Testis (tissue), 2 donors: ENCODE measurements at regions not wholly inside any gene's neighbourhood (a gene's known extent, or its start where the extent isn't known, plus 50 kb on each side); places are given as distances from the start of the nearest gene placed in this dataset.
"Not testable (repeated sequence)": the region's sequence is repeated elsewhere in the genome, so short reads cannot be mapped to it uniquely, and the experiment has no call there.

Experiments used
- DNase-seq: peaks from one replicate; pipeline ENCODE4 v3.0.0-alpha.2; 2019
- H3K27ac ChIP-seq, 2 donors: fragments of 200-600 bp; sonication (generic); one replicate each; pipeline ENCODE4 v1.5.1; 2019
- H3K27me3 ChIP-seq: fragments of 200-600 bp; sonication (generic); one replicate; pipeline ENCODE4 v1.5.1; 2019
- H3K36me3 ChIP-seq: fragments of 200-600 bp; sonication (generic); one replicate; pipeline ENCODE4 v1.5.1; 2017; ENCODE audit warnings: low read depth; ENCODE audit errors: missing control alignments
- H3K4me1 ChIP-seq: fragments of 200-600 bp; sonication (generic); one replicate; pipeline ENCODE4 v1.5.1; 2019
- H3K4me3 ChIP-seq, 2 donors: fragments of 200-600 bp; sonication (generic); one replicate each; pipeline ENCODE4 v1.5.1; 2017 to 2019
- H3K9me3 ChIP-seq: fragments of 200-600 bp; sonication (generic); one replicate; pipeline ENCODE4 v1.5.1; 2017
- CTCF ChIP-seq, 3 experiments: fragments of 450-650 bp in 2 of 3; fragments of 200-600 bp in 1 of 3; sonication (generic) in 1 of 3; IDR thresholded peaks; one replicate each; pipeline ENCODE4 v1.5.1; 2016 to 2019; ENCODE audit warnings: antibody characterized with exemption in 3 of 3, mild to moderate bottlenecking in 2 of 3, moderate library complexity in 1 of 3
- POLR2A ChIP-seq: fragments of 450-650 bp; IDR thresholded peaks from one replicate; pipeline ENCODE4 v1.6.1; 2017; ENCODE audit warnings: antibody characterized with exemption, mild to moderate bottlenecking, moderate library complexity
- WGBS, 2 donors: methylation state at CpG; one replicate each; pipeline ENCODE4 v1.1.5; 2018; 5-methylcytosine and 5-hydroxymethylcytosine counted together
- intact Hi-C: fragments of 100-400 bp; cut with DNase I; formaldehyde crosslinking; loops from one replicate; pipeline ENCODE4 v1.15.1; 2023; ENCODE audit warnings: low total_unique reads

- H3K36me3 ChIP-seq, result no peaks in the 10 kb centered on the region
- no peaks in the 10 kb centered on the region for H3K4me1 ChIP-seq
- no peaks in the 10 kb centered on the region for H3K27me3 ChIP-seq
- no peak for DNase-seq
- H3K27ac ChIP-seq, result no peak overlapping the region
- intact Hi-C loops, result no loop called here
- H3K4me3 ChIP-seq, result no peak overlapping the region
- no peak for TF ChIP-seq CTCF (IDR thresholded peaks at IDR 0.05)
- no peak for TF ChIP-seq POLR2A
- H3K9me3 ChIP-seq, result no peaks in the 10 kb centered on the region
- 76 to 79% methylated on average over 2 of the region's 2 CpGs for WGBS, 2 donors
Measured at GRCh38 chr10:90028312-90028711, 326.9 kb downstream of the KIF20B start.

- Histone ChIP-seq H3K27me3 (no peaks in the 10 kb centered on the region), H3K36me3 (no peaks in the 10 kb centered on the region), H3K27ac (no peak overlapping the region), H3K4me3 (no peak overlapping the region), H3K9me3 (no peaks in the 10 kb centered on the region), H3K4me1 (no peaks in the 10 kb centered on the region)
- no peak for DNase-seq
- intact Hi-C loops, result no loop called here
- no peak for TF ChIP-seq CTCF (IDR thresholded peaks at IDR 0.05)
- no peak for TF ChIP-seq POLR2A
- WGBS, 2 donors, result 88 to 93% methylated on average over 1 of the region's 1 CpG
Measured at GRCh38 chr10:90031776-90032175, 330.4 kb downstream of the KIF20B start.

- DNase-seq, result no peak
- H3K4me3 ChIP-seq, result no peak overlapping the region
- H3K27ac ChIP-seq, result no peak overlapping the region
- no peak for TF ChIP-seq CTCF (IDR thresholded peaks at IDR 0.05)
- no peak for TF ChIP-seq POLR2A
- H3K36me3 ChIP-seq, result no peaks in the 10 kb centered on the region
- intact Hi-C loops, result no loop called here
- no peaks in the 10 kb centered on the region for H3K27me3 ChIP-seq
- no peaks in the 10 kb centered on the region for H3K4me1 ChIP-seq
- no peaks in the 10 kb centered on the region for H3K9me3 ChIP-seq
Measured at GRCh38 chr10:90032519-90032918, 331.1 kb downstream of the KIF20B start.

GRCh38 chr10:90034862-90035261 lies 333.5 kb downstream of the KIF20B start:
- H3K27me3 ChIP-seq, H3K4me1 ChIP-seq, H3K27ac ChIP-seq, H3K4me3 ChIP-seq, DNase-seq, H3K36me3 ChIP-seq, H3K9me3 ChIP-seq, intact Hi-C loops: not testable (repeated sequence)
- 63 to 76% methylated on average over 5 of the region's 5 CpGs for WGBS, 2 donors

- TF ChIP-seq CTCF (IDR thresholded peaks at IDR 0.05) (no peak), POLR2A (no peak)
- H3K27me3 ChIP-seq, result no peaks in the 10 kb centered on the region
- 59 to 72% methylated on average over 4 of the region's 4 CpGs for WGBS, 2 donors
- no peaks in the 10 kb centered on the region for H3K9me3 ChIP-seq
- no peaks in the 10 kb centered on the region for H3K4me1 ChIP-seq
- no peak overlapping the region for H3K4me3 ChIP-seq
- DNase-seq, result no peak
- no peaks in the 10 kb centered on the region for H3K36me3 ChIP-seq
- no peak overlapping the region for H3K27ac ChIP-seq
- intact Hi-C loops, result no loop called here
Measured at GRCh38 chr10:90041585-90041984, 340.2 kb downstream of the KIF20B start.
